ENCODE measurements at regions not wholly inside any gene's neighbourhood (a gene's known extent, or its start where the extent isn't known, plus 50 kb on each side); places are given as distances from the start of the nearest gene placed in this dataset.

DNA sequence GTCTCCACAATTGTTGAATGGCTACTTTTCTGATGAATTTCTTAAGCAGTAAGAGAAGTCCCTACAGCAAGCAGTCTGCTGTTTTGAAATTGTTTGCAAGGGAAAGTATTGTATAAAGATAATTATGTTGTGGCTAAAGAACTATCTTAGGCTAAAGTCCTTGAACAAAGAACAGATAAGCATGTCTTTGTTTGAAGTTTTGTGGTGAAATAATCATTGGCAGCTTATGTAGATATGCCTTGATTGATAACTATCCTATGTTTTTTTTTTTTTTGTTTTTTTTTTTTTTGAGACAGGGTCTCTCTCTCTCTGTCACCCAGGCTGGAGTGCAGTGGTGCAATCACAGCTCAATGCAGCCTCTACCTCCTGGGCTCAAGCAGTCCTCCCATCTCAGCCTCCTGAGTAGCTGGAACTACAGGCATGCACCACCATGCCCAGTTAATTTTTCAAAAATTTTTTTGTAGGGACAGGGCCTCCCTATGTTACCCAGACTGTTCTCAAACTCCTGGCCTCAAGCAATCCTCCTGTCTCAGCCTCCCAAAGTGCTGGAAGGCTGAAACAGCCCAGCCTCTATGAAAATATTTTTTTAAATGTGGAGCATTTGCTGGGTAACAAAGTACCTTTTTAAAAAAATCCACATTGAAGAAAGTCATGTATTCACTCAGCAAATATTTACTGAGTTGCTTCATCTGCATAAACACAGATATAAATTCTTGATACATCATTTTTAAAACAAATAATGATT is 80.8 kb downstream of the LLPH start:
- H4K8ac ChIP-seq (ENCODE audit: extremely low read depth, insufficient read depth, low read length), result no peak overlapping the region
- H2BK12ac ChIP-seq (ENCODE audit: low read depth, low read length), result no peak overlapping the region
- no peak for FAIRE-seq
- no peak overlapping the region for H2BK5ac ChIP-seq (ENCODE audit: low read depth, low read length)
- no peaks in the 10 kb centered on the region for H3K36me3 ChIP-seq (ENCODE audit: control insufficient read depth in 2 of 4, insufficient read depth in 4 of 4, low read length in 3 of 4)
- CTCF ChIA-PET (ENCODE audit: partially characterized antibody), result interaction anchor here (0.7 kb wide), 1 partner anchor 14 kb away, joined by 3 read pairs; no protein-coding TSS in a partner anchor
- H3K23me2 ChIP-seq (ENCODE audit: low read depth, low read length), result no peaks in the 10 kb centered on the region
- no peak overlapping the region for H3K4me3 ChIP-seq (ENCODE audit: extremely low read depth in 1 of 4, insufficient read depth in 2 of 4, low read depth in 3 of 4, low read length in 4 of 4)
- H3K9ac ChIP-seq (replicated peaks in 1 of 4; ENCODE audit: extremely low read depth in 1 of 4, low read depth in 3 of 4, low read length in 3 of 4), result no peak overlapping the region
- H2BK15ac ChIP-seq (ENCODE audit: low read length), result no peak overlapping the region
- H3K79me1 ChIP-seq (ENCODE audit: low read depth, low read length), result no peaks in the 10 kb centered on the region
- DNase-seq (ENCODE audit: low read depth in 1 of 2, low spot score in 2 of 2), result no peak
- H2BK120ac ChIP-seq (replicated peaks; ENCODE audit: low read depth, low read length), result no peak overlapping the region
- no peak overlapping the region for H3K56ac ChIP-seq (replicated peaks; ENCODE audit: insufficient read length, low read depth, low read length)
- H4K5ac ChIP-seq (ENCODE audit: insufficient read length, low read depth, low read length), result no peak overlapping the region
- no peak overlapping the region for H2BK20ac ChIP-seq (ENCODE audit: low read length)
- H4K91ac ChIP-seq (replicated peaks; ENCODE audit: insufficient read length, low read length), result no peak overlapping the region
- no peak overlapping the region for H3K27ac ChIP-seq (ENCODE audit: low read depth, low read length)
- H4K20me1 ChIP-seq (replicated peaks in 1 of 2; ENCODE audit: control insufficient read depth in 1 of 2, insufficient read depth in 2 of 2, low read length in 2 of 2), result no peaks in the 10 kb centered on the region
- H2AK5ac ChIP-seq (ENCODE audit: low read depth, low read length), result no peak overlapping the region
- H3K9me3 ChIP-seq (ENCODE audit: insufficient read depth in 2 of 2, low read depth in 1 of 2, low read length in 1 of 2), result no peaks in the 10 kb centered on the region
- POLR2A ChIA-PET (ENCODE audit: partially characterized antibody), result no interaction called here
- no peak overlapping the region for H3K23ac ChIP-seq (ENCODE audit: insufficient read length)
- H3K4me2 ChIP-seq (ENCODE audit: insufficient read depth in 1 of 2, low read depth in 2 of 2, low read length in 2 of 2), result no peak overlapping the region
- TF ChIP-seq KDM1A (IDR thresholded peaks at IDR 0.05; ENCODE audit: borderline replicate concordance, low read length), result no peak
- no peak for TF ChIP-seq SP4 (IDR thresholded peaks at IDR 0.05; ENCODE audit: low read length)
- no peak for TF ChIP-seq POLR2AphosphoS5 (IDR thresholded peaks at IDR 0.05; ENCODE audit: low read depth, low read length)
- TF ChIP-seq GABPA (IDR thresholded peaks at IDR 0.05; ENCODE audit: borderline replicate concordance, insufficient read depth, low read length), result no peak
- no peak for TF ChIP-seq SIN3A (conservative IDR thresholded peaks at IDR 0.05 in 1 of 2, IDR thresholded peaks at IDR 0.05 in 1 of 2; ENCODE audit: low read depth in 1 of 2, low read length in 2 of 2)
- no peak for TF ChIP-seq TAF7 (optimal IDR thresholded peaks at IDR 0.05; ENCODE audit: borderline replicate concordance, low read depth, low read length)
- no peak for TF ChIP-seq EP300 (IDR thresholded peaks at IDR 0.05; ENCODE audit: borderline replicate concordance in 1 of 2, low read depth in 2 of 2, low read length in 2 of 2)
- no peak for TF ChIP-seq RXRA (IDR thresholded peaks at IDR 0.05; ENCODE audit: insufficient read depth, low read depth, low read length)
- no peak for TF ChIP-seq CHD2 (IDR thresholded peaks at IDR 0.05; ENCODE audit: low read length)
- TF ChIP-seq SIX5 (IDR thresholded peaks at IDR 0.05; ENCODE audit: low read depth, low read length), result no peak
- no peak for TF ChIP-seq HDAC2 (IDR thresholded peaks at IDR 0.05; ENCODE audit: borderline replicate concordance in 1 of 2, low read depth in 2 of 2, low read length in 2 of 2)
- TF ChIP-seq JUN (IDR thresholded peaks at IDR 0.05; ENCODE audit: low read depth, low read length), result no peak
- no peak overlapping the region for H3K18ac ChIP-seq (ENCODE audit: extremely low read depth, low read length)
- no peaks in the 10 kb centered on the region for H3K4me1 ChIP-seq (replicated peaks in 1 of 4; ENCODE audit: control insufficient read depth in 3 of 4, insufficient read depth in 4 of 4, low read length in 3 of 4)
- H3K14ac ChIP-seq (ENCODE audit: insufficient read length), result no peak overlapping the region
- H3K27me3 ChIP-seq (replicated peaks in 1 of 4; ENCODE audit: control insufficient read depth in 3 of 4, extremely low read depth in 1 of 4, insufficient read depth in 3 of 4, low read length in 3 of 4), result no peaks in the 10 kb centered on the region
- H2AFZ ChIP-seq (ENCODE audit: low read length), result no peak overlapping the region
- H3K4ac ChIP-seq (replicated peaks; ENCODE audit: insufficient read length, low read depth, low read length), result no peak overlapping the region
- no peaks in the 10 kb centered on the region for H3K79me2 ChIP-seq (ENCODE audit: control insufficient read depth in 1 of 2, insufficient read depth in 2 of 2, low read length in 2 of 2)
